ENCODE measurements at regions not wholly inside any gene's neighbourhood (a gene's known extent, or its start where the extent isn't known, plus 50 kb on each side); places are given as distances from the start of the nearest gene placed in this dataset.
"Not testable (repeated sequence)": the region's sequence is repeated elsewhere in the genome, so short reads cannot be mapped to it uniquely, and the experiment has no call there.

DNA sequence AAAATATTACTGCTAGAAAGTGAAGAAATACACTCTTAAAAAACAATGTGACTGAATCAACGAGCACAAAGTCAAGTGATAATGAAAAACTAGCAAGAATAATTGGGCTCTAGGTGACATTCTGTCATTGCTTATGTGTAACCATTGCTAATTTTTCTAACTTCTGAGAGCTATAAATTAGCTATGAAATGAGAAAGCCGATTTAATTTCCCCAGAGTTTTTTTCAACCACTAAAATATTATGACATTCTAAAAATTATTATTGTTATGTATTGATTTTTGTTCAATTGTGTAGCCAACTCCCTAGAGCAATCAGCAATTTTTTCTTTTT is 458.6 kb upstream of the ATXN8OS start:
- no peaks in the 10 kb centered on the region for H3K27me3 ChIP-seq (replicated peaks; ENCODE audit: control insufficient read depth, insufficient read depth, low read length)
- no peak for DNase-seq (ENCODE audit: low read depth)
- no peaks in the 10 kb centered on the region for H3K4me1 ChIP-seq (ENCODE audit: control insufficient read depth, insufficient read depth, low read length)
- H3K36me3 ChIP-seq (ENCODE audit: control insufficient read depth, insufficient read depth, low read length, severe bottlenecking), result no peaks in the 10 kb centered on the region
- no peak overlapping the region for H3K4me3 ChIP-seq (ENCODE audit: low read length)
- H3K9me3 ChIP-seq (ENCODE audit: control insufficient read depth, low read length), result no peaks in the 10 kb centered on the region
- H3K9ac ChIP-seq (ENCODE audit: low read length), result no peak overlapping the region

- Histone ChIP-seq H3K9ac (ENCODE audit: low read length) (no peak overlapping the region), H3K4me1 (ENCODE audit: control insufficient read depth, insufficient read depth, low read length) (no peaks in the 10 kb centered on the region), H3K27me3 (replicated peaks; ENCODE audit: control insufficient read depth, insufficient read depth, low read length) (no peaks in the 10 kb centered on the region), H3K4me3 (ENCODE audit: low read length) (no peak overlapping the region), H3K9me3 (ENCODE audit: control insufficient read depth, low read length) (no peaks in the 10 kb centered on the region), H3K36me3 (ENCODE audit: control insufficient read depth, insufficient read depth, low read length, severe bottlenecking) (no peaks in the 10 kb centered on the region)
- DNase-seq (ENCODE audit: low read depth), result no peak
Observed at GRCh38 chr13:69648340-69649062, 459.1 kb upstream of the ATXN8OS start.

- Histone ChIP-seq H3K4me1 (ENCODE audit: control insufficient read depth, insufficient read depth, low read length) (no peaks in the 10 kb centered on the region), H3K27me3 (replicated peaks; ENCODE audit: control insufficient read depth, insufficient read depth, low read length) (no peaks in the 10 kb centered on the region), H3K36me3 (ENCODE audit: control insufficient read depth, insufficient read depth, low read length, severe bottlenecking) (no peaks in the 10 kb centered on the region), H3K4me3 (ENCODE audit: low read length) (no peak overlapping the region), H3K9ac (ENCODE audit: low read length) (no peak overlapping the region), H3K9me3 (ENCODE audit: control insufficient read depth, low read length) (peaks cover 3% of the 10 kb centered on the region)
- no peak for DNase-seq (ENCODE audit: low read depth)
Observed at GRCh38 chr13:69644447-69644846, 463.2 kb upstream of the ATXN8OS start.

DNA sequence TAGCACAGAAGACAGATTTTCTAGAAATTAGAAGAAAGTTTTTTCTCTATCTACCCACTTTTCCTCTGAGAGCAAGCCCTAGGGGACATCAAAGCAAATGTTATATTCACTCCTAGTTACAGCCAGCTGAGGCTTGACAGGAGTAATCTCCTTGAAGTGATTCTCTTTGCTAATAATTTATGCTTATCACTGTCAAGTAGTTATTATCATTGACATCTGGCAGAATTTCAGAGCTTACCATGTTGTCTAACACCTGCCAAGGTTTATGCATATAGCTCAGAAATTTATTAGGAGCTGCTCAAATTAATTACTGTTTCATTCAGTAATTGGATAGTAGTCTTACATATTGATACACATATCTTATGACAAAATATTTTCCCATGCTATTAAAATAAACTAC is 465.9 kb upstream of the ATXN8OS start:
- no peaks in the 10 kb centered on the region for H3K4me1 ChIP-seq (ENCODE audit: control insufficient read depth, insufficient read depth, low read length)
- DNase-seq (ENCODE audit: low read depth), result no peak
- H3K27me3 ChIP-seq (replicated peaks; ENCODE audit: control insufficient read depth, insufficient read depth, low read length), result no peaks in the 10 kb centered on the region
- no peak overlapping the region for H3K9ac ChIP-seq (ENCODE audit: low read length)
- H3K36me3 ChIP-seq (ENCODE audit: control insufficient read depth, insufficient read depth, low read length, severe bottlenecking), result no peaks in the 10 kb centered on the region
- no peak overlapping the region for H3K4me3 ChIP-seq (ENCODE audit: low read length)
- H3K9me3 ChIP-seq (ENCODE audit: control insufficient read depth, low read length), result peaks cover 11% of the 10 kb centered on the region

DNA sequence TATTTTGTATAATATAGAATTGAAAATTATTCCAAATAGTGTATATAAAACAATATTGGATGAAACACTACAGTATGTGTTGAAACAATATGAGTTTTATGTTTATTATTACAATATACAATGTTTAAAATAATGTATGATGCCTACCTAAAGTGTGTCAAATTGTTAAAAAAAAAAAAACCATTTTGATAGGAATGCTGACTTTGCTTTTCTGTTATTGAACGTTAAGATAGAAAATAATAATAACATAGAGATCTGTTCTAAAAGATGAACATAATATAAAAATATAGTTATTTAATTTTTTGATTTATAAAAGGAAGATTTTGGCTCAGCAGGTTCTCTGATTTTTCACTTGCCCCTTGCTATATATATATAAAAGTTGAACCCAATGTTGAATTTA is 474.6 kb upstream of the ATXN8OS start:
- H3K9ac ChIP-seq (ENCODE audit: low read length), result no peak overlapping the region
- no peaks in the 10 kb centered on the region for H3K4me1 ChIP-seq (ENCODE audit: control insufficient read depth, insufficient read depth, low read length)
- no peaks in the 10 kb centered on the region for H3K27me3 ChIP-seq (replicated peaks; ENCODE audit: control insufficient read depth, insufficient read depth, low read length)
- H3K9me3 ChIP-seq (ENCODE audit: control insufficient read depth, low read length), result peaks cover 3% of the 10 kb centered on the region
- H3K36me3 ChIP-seq (ENCODE audit: control insufficient read depth, insufficient read depth, low read length, severe bottlenecking), result no peaks in the 10 kb centered on the region
- no peak for DNase-seq (ENCODE audit: low read depth)
- no peak overlapping the region for H3K4me3 ChIP-seq (ENCODE audit: low read length)

- Histone ChIP-seq H3K9ac (ENCODE audit: low read length) (no peak overlapping the region), H3K4me3 (ENCODE audit: low read length) (no peak overlapping the region), H3K4me1 (ENCODE audit: control insufficient read depth, insufficient read depth, low read length) (no peaks in the 10 kb centered on the region), H3K27me3 (replicated peaks; ENCODE audit: control insufficient read depth, insufficient read depth, low read length) (no peaks in the 10 kb centered on the region), H3K9me3 (ENCODE audit: control insufficient read depth, low read length) (no peaks in the 10 kb centered on the region), H3K36me3 (ENCODE audit: control insufficient read depth, insufficient read depth, low read length, severe bottlenecking) (no peaks in the 10 kb centered on the region)
- DNase-seq (ENCODE audit: low read depth), result no peak
Observed at GRCh38 chr13:69623973-69624372, 483.7 kb upstream of the ATXN8OS start.

GRCh38 chr13:69619651-69620050 is 488.0 kb upstream of the ATXN8OS start:
- no peaks in the 10 kb centered on the region for H3K9me3 ChIP-seq (ENCODE audit: control insufficient read depth, low read length)
- no peak overlapping the region for H3K4me3 ChIP-seq (ENCODE audit: low read length)
- H3K4me1 ChIP-seq (ENCODE audit: control insufficient read depth, insufficient read depth, low read length), result no peaks in the 10 kb centered on the region
- DNase-seq (ENCODE audit: low read depth), result no peak
- no peaks in the 10 kb centered on the region for H3K36me3 ChIP-seq (ENCODE audit: control insufficient read depth, insufficient read depth, low read length, severe bottlenecking)
- H3K27me3 ChIP-seq (replicated peaks; ENCODE audit: control insufficient read depth, insufficient read depth, low read length), result no peaks in the 10 kb centered on the region
- H3K9ac ChIP-seq (ENCODE audit: low read length), result no peak overlapping the region

- Histone ChIP-seq H3K4me1 (ENCODE audit: control insufficient read depth, insufficient read depth, low read length) (no peaks in the 10 kb centered on the region), H3K4me3 (ENCODE audit: low read length) (no peak overlapping the region)
- DNase-seq (ENCODE audit: low read depth), result no peak
Observed at GRCh38 chr13:69618838-69619237, 488.8 kb upstream of the ATXN8OS start.

GRCh38 chr13:69618393-69618792 is 489.2 kb upstream of the ATXN8OS start:
- H3K4me3 ChIP-seq (ENCODE audit: low read length), result no peak overlapping the region
- H3K9me3 ChIP-seq (ENCODE audit: control insufficient read depth, low read length), result no peaks in the 10 kb centered on the region
- no peak for DNase-seq (ENCODE audit: low read depth)
- H3K9ac ChIP-seq (ENCODE audit: low read length), result no peak overlapping the region
- H3K27me3 ChIP-seq (replicated peaks; ENCODE audit: control insufficient read depth, insufficient read depth, low read length), result no peaks in the 10 kb centered on the region
- no peaks in the 10 kb centered on the region for H3K36me3 ChIP-seq (ENCODE audit: control insufficient read depth, insufficient read depth, low read length, severe bottlenecking)
- H3K4me1 ChIP-seq (ENCODE audit: control insufficient read depth, insufficient read depth, low read length), result no peaks in the 10 kb centered on the region

More at GRCh38 chr13:69618838-69619237, 488.8 kb upstream of the ATXN8OS start:
- Histone ChIP-seq H3K9me3 (ENCODE audit: control insufficient read depth, low read length) (no peaks in the 10 kb centered on the region), H3K9ac (ENCODE audit: low read length) (no peak overlapping the region), H3K36me3 (ENCODE audit: control insufficient read depth, insufficient read depth, low read length, severe bottlenecking) (no peaks in the 10 kb centered on the region), H3K27me3 (replicated peaks; ENCODE audit: control insufficient read depth, insufficient read depth, low read length) (no peaks in the 10 kb centered on the region)

DNA sequence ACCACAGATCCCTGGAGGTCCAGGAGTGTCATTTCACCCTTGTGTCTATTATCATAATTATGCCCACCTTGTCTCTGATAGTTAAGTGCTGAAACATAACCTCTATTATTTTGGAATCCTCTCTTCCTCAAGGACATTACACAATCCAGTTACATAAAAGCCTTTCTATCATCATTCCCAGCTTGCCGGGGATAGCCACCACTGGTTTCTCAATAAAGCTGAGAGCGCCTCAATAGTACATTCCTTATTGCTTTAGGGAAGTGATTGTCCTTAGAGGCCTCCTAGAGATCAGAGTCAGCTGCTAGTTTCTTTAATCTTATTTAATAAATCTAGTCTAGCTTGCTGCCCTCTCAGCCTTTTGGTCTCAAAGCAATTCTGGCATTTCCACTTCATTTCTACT is 490.0 kb upstream of the ATXN8OS start:
- H3K9ac ChIP-seq (ENCODE audit: low read length), result no peak overlapping the region
- H3K4me3 ChIP-seq (ENCODE audit: low read length), result no peak overlapping the region
- H3K9me3 ChIP-seq (ENCODE audit: control insufficient read depth, low read length), result no peaks in the 10 kb centered on the region
- no peak for DNase-seq (ENCODE audit: low read depth)
- no peaks in the 10 kb centered on the region for H3K36me3 ChIP-seq (ENCODE audit: control insufficient read depth, insufficient read depth, low read length, severe bottlenecking)
- H3K4me1 ChIP-seq (ENCODE audit: control insufficient read depth, insufficient read depth, low read length), result no peaks in the 10 kb centered on the region
- H3K27me3 ChIP-seq (replicated peaks; ENCODE audit: control insufficient read depth, insufficient read depth, low read length), result no peaks in the 10 kb centered on the region

DNA sequence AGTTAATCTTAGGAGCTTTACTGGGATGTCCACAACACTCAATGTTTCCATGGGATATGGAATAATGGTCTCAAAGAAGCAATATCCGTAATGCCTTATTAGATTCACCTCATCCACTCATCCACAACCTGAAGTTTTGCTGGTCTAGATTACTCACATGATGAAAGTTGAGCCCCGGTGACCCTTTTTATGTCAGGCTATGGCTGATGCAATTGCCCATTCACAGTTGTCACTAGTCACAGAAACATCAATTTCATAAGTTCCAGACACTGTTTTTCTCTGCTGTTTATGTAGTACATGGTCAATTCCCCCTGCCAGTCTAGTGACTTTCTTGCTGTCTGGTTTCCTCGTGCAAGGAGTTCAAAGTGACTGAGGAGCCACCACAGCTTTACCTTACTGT is 491.2 kb upstream of the ATXN8OS start:
- H3K9me3 ChIP-seq (ENCODE audit: control insufficient read depth, low read length), result no peaks in the 10 kb centered on the region
- no peaks in the 10 kb centered on the region for H3K4me1 ChIP-seq (ENCODE audit: control insufficient read depth, insufficient read depth, low read length)
- H3K9ac ChIP-seq (ENCODE audit: low read length), result no peak overlapping the region
- no peak overlapping the region for H3K4me3 ChIP-seq (ENCODE audit: low read length)
- no peaks in the 10 kb centered on the region for H3K36me3 ChIP-seq (ENCODE audit: control insufficient read depth, insufficient read depth, low read length, severe bottlenecking)
- no peak for DNase-seq (ENCODE audit: low read depth)
- H3K27me3 ChIP-seq (replicated peaks; ENCODE audit: control insufficient read depth, insufficient read depth, low read length), result no peaks in the 10 kb centered on the region

DNA sequence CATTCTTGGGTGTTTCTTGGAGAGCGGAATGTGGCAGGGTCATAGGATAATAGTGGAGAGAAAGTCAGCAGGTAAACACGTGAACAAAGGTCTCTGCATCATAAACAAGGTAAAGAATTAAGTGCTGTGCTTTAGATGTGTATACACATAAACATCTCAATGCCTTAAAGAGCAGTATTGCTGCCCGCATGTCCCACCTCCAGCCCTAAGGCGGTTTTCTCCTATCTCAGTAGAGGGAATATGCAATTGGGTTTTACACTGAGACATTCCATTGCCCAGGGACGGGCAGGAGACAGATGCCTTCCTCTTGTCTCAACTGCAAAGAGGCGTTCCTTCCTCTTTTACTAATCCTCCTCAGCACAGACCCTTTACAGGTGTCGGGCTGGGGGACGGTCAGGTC is 492.6 kb upstream of the ATXN8OS start:
- H3K9me3 ChIP-seq (ENCODE audit: control insufficient read depth, low read length); H3K9ac ChIP-seq (ENCODE audit: low read length): not testable (repeated sequence)

More for the DNA sequence above, 492.6 kb upstream of the ATXN8OS start:
- H3K4me3 ChIP-seq (ENCODE audit: low read length); H3K36me3 ChIP-seq (ENCODE audit: control insufficient read depth, insufficient read depth, low read length, severe bottlenecking); H3K27me3 ChIP-seq (replicated peaks; ENCODE audit: control insufficient read depth, insufficient read depth, low read length); H3K4me1 ChIP-seq (ENCODE audit: control insufficient read depth, insufficient read depth, low read length); DNase-seq (ENCODE audit: low read depth): not testable (repeated sequence)
